ENCODE measurements at regions not wholly inside any gene's neighbourhood (a gene's known extent, or its start where the extent isn't known, plus 50 kb on each side); places are given as distances from the start of the nearest gene placed in this dataset.

GRCh38 chr1:201652181-201652580 lies 113.3 kb downstream of the NAV1 start:
- Histone ChIP-seq H3K36me3 (peaks cover 0 to 5% (median 0%) of the 10 kb centered on the region in 9 donors), H3K4me1 (peaks cover 4 to 90% (median 66%) of the 10 kb centered on the region in 12 donors), H3K4me3 (no peak overlapping the region), H3K27ac (no peak overlapping the region), H3K9me3 (no peaks in the 10 kb centered on the region), H3K27me3 (no peaks in the 10 kb centered on the region)
- no peak for DNase-seq
- intact Hi-C loops (cut with DNase I) = loop anchor here in 6 of 10 donors (5.0 kb wide), 3 partner anchors 40 to 50 kb away; no protein-coding TSS in a partner anchor
- TF ChIP-seq POLR2A (IDR thresholded peaks at IDR 0.05) (no peak), CTCF (IDR thresholded peaks at IDR 0.05) (no peak)
- WGBS, 4 donors = 81 to 93% (median 90%) methylated on average over 3 to 5 of the region's 5 CpGs
- ATAC-seq = no peak

- Histone ChIP-seq H3K4me3 (no peak overlapping the region), H3K27me3 (no peaks in the 10 kb centered on the region), H3K36me3 (peaks cover 0 to 5% (median 0%) of the 10 kb centered on the region in 9 donors), H3K27ac (no peak overlapping the region), H3K4me1 (peaks cover 4 to 90% (median 62%) of the 10 kb centered on the region in 12 donors), H3K9me3 (no peaks in the 10 kb centered on the region)
- DNase-seq = no peak
- WGBS, 4 donors = 73 to 79% (median 75%) methylated on average over 3 of the region's 3 CpGs
- TF ChIP-seq CTCF (IDR thresholded peaks at IDR 0.05) (no peak), POLR2A (IDR thresholded peaks at IDR 0.05) (no peak)
- no peak for ATAC-seq
- intact Hi-C loops (cut with DNase I) = loop anchor here in 6 of 10 donors (5.0 kb wide), 3 partner anchors 39 to 49 kb away; no protein-coding TSS in a partner anchor
Observed at GRCh38 chr1:201653233-201653632, 114.3 kb downstream of the NAV1 start.

- no peak for DNase-seq
- peaks cover 0 to 5% (median 0%) of the 10 kb centered on the region in 9 donors for H3K36me3 ChIP-seq
- no peak overlapping the region for H3K4me3 ChIP-seq
- no peak overlapping the region for H3K27ac ChIP-seq
- ATAC-seq = no peak
- H3K9me3 ChIP-seq = no peaks in the 10 kb centered on the region
- H3K27me3 ChIP-seq = no peaks in the 10 kb centered on the region
- TF ChIP-seq CTCF (IDR thresholded peaks at IDR 0.05) = no peak
- TF ChIP-seq POLR2A (IDR thresholded peaks at IDR 0.05) = no peak
- H3K4me1 ChIP-seq = peaks cover 4 to 91% (median 63%) of the 10 kb centered on the region in 12 donors
- WGBS, 4 donors = 75 to 77% (median 77%) methylated on average over 2 of the region's 2 CpGs
- intact Hi-C loops (cut with DNase I) = loop anchor here in 6 of 10 donors (5.0 kb wide), 3 partner anchors 38 to 48 kb away; no protein-coding TSS in a partner anchor
Observed at GRCh38 chr1:201653883-201654282, 115.0 kb downstream of the NAV1 start.

- ATAC-seq = peak in 3 of 4 donors; percentile 10 to 55 (median 35)
- Histone ChIP-seq H3K9me3 (no peaks in the 10 kb centered on the region), H3K27ac (peak overlapping the region in 6 of 12 donors; percentile 3 to 46 (median 22)), H3K36me3 (peaks cover 0 to 14% (median 0%) of the 10 kb centered on the region in 9 donors), H3K4me3 (no peak overlapping the region), H3K27me3 (no peaks in the 10 kb centered on the region), H3K4me1 (peaks cover 4 to 91% (median 64%) of the 10 kb centered on the region in 12 donors)
- WGBS, 4 donors = 53 to 65% (median 61%) methylated on average over 5 to 6 of the region's 6 CpGs; no CpG with 5 or more reads in 1 of the 4 donors
- peak in 4 of 5 donors; percentile 38 to 48 (median 40) for DNase-seq
- intact Hi-C loops (cut with DNase I) = no loop called here
- no peak for TF ChIP-seq POLR2A (IDR thresholded peaks at IDR 0.05)
- TF ChIP-seq CTCF (IDR thresholded peaks at IDR 0.05) = peak in 2 of 12 donors; percentile 7 to 12
Observed at GRCh38 chr1:201655243-201655642, 116.3 kb downstream of the NAV1 start.
